ENCODE measurements at regions not wholly inside any gene's neighbourhood (a gene's known extent, or its start where the extent isn't known, plus 50 kb on each side); places are given as distances from the start of the nearest gene placed in this dataset.

DNA sequence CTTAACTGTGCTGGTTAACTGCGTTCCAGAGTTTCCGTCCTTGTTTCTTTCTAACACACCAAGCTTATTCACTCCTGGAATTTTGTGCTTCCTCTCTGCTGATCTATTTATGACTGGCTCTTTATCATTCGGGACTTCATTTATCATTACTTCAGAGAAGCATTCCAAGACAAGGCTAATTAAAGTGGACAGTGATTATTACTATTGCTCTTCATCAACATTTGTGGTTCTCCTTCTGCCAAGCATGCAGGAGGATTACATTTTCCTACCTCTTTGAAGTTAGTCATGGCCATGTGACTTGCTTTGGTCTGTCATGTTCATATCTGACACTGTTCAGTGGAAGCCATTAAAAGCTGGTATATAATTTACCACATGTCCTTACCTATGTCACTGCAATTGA, 172.4 kb upstream of the AGR3 start:
- DNase-seq, result no peak

GRCh38 chr7:17054836-17055235, 173.1 kb upstream of the AGR3 start:
- DNase-seq, result no peak

DNA sequence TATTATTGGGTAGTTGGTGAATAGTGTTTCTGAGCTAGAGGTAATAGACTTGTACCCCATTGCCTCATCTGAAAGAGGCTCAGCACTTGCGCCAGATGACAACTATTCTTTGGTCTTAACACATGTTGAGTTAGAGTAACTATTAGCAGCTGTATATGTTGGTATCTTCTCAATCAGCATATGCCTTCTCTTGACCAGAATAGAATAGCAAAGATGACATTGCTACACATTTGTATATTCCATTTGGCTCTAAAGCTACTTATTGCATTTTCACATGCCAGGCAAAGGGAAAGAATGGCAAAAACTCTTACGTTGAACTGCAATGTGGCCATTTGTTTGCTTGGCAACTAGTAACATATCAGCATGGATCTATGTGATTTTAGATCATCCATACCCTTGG, 173.8 kb upstream of the AGR3 start:
- no peak for DNase-seq

GRCh38 chr7:17056491-17057142, 174.8 kb upstream of the AGR3 start:
- no peak for DNase-seq

DNA sequence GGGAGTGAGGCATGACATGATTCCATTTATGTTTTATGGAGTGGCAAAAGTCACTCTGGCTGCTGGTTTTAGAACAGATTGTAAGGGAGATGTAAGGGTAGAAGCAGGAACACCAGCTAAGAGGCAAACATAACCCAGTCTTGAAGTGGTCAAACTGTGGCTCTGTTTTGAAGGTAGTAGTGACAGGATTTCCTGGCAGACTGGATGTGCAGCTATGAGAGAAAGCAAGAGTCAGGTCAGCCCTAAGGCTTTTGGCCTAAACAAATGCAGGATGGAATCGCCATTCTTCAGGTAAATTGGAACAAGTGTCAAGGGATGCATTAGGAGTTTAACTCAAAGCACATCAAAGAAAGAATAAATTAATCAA, 175.3 kb upstream of the AGR3 start:
- no peak for DNase-seq

GRCh38 chr7:17058568-17058967, 176.8 kb upstream of the AGR3 start:
- no peak for DNase-seq

DNA sequence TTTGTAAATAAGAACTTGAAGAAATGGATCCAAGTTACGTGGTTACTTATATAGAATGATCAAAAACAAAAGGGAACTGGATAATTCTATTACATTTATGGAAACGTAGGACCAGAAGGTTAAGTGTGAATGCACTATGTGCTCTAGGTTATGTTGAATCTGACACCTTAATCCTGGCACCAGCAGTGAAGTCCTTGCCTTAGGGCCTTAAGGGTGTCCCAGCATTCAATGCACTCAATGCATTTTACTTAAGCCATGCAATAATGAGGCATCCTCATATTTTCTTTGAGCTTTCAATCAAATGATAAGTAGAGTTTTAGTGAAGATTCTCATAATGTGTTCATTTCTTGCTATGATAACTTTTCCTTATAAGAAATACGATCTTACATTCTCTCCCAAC, 178.3 kb upstream of the AGR3 start:
- no peak for DNase-seq

DNA sequence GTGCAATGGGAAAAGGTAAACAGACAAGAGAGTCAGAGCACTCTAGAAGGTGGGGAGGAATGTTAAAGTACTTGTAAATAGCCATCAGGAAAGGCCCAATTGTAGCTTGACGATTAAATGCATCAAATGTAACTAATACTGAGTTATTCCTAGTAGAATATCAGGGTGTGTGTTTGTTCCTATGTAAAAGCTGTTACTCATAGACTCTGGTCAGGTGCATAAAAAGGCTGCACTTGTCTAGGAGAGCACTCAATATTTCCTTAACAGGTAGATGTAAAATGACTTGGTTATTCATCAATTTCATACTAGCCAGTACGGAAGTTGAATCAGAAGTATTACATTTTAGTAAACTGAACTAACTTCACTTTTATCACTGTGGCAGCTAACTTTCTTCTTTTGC, 179.7 kb upstream of the AGR3 start:
- no peak for DNase-seq

DNA sequence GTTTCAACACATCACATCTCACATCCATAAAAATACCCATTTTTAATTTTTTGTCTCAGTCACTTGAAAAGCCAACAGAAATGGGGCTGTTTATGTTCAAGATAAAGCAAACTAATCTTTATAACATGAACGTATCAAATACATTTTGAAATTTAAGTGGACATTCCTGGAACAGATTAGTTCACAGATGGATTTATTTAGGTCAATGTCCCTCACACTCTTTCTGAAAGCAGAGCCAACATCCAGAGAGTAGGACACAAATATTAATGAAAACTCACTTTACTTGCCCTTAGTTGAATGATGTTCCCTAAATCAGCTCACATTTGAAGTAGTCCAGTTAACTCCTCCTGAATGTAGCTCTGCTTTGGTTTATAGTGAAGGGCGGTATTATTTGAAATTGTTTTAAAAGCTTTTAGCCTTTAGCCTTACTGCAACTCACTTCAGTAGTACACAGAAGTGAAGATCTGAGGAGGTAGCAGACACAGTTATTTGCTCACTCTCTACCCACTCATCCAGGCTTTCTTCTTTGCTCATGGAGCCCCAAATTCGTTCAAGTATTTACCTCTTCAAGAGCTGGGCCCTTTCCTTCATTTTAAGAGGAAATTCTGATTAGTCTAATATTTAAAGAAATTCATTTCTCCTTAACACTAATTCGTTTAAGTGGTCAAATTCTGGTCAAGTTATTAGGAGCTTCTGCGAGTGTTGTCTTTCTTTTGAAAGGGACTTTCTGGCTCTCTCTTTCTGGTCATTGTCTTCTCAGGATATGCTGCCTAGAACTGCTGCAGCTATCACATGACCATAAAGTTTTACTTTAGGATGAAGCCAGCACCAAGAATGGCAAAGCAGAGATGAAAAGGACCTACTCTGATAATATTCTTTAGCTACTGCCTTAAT, 180.6 kb upstream of the AGR3 start:
- DNase-seq, result no peak

GRCh38 chr7:17063045-17063383, 181.2 kb upstream of the AGR3 start:
- no peak for DNase-seq

DNA sequence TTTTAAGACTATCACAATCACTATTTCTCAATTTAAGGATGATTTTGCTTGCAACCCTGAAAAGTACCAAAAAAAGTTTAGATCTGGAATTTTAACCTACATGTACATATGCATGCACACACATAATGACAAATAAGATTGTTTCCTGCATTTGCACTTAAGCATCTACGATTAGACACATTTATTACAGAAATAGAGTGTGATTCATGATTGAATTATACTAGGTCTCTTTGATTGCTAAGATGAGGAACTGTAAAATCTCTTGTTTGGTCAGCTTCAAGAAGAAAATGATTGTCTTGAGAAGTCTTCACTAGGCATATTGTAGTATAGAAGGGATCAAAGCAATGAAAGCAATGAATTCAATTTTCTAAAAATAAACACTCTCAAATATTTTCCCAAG, 185.9 kb upstream of the AGR3 start:
- no peak for DNase-seq

- DNase-seq, result no peak
Measured at GRCh38 chr7:17069146-17069545, 187.4 kb upstream of the AGR3 start.

- no peak for DNase-seq
Measured at GRCh38 chr7:17070231-17070708, 188.5 kb upstream of the AGR3 start.

GRCh38 chr7:17071866-17072265, 190.1 kb upstream of the AGR3 start:
- DNase-seq, result no peak

DNA sequence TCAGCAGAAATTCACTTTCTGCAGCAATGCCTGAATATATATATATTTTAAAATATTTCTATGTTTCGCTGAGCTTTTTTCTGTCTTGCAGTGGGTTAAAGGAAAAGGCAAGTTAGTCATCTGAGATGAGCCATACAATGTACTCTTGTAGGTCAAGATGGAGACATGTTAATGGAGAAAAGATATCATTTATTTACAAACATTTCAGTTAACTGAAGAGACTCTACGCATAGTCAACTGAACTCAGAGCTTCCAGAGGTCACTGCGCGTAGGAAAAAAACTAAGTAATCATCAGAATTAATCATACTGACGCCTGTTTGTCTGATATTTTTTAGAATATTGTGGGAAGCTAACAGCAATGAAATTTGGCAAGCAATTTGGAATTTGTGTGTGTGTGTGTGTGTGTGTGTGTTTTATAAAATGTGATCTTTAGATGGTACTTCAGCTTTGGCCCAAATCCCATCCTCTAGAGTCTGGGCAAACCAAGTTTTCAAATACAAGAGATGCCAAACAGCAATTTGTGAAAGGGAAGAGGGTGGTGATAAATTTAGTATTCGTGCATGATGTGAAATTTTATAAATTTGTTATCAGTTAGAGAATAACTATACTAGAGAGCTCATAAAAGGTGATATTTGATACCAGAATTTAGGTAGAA, 193.9 kb upstream of the AGR3 start:
- no peak for DNase-seq

GRCh38 chr7:17078298-17078697, 196.5 kb upstream of the AGR3 start:
- DNase-seq, result no peak

- DNase-seq, result no peak
Measured at GRCh38 chr7:17083392-17084165, 201.8 kb upstream of the AGR3 start.

DNA sequence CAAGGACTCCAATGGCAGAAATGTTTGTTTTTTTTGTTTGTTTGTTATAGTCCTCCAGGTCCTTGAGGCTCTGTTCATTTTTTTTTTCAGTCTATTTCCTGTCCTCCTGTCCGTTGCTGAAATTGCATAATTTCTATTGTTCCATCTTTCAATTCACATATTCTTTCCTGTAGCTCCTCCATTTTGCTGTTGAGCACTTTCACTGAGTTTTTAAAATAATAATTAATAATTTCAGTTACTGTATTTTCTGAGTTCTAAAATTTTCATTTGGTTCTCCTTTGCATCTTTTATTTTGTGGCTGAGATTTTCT, 202.3 kb upstream of the AGR3 start:
- no peak for DNase-seq

GRCh38 chr7:17085186-17085585, 203.4 kb upstream of the AGR3 start:
- DNase-seq, result no peak

- DNase-seq, result no peak
Measured at GRCh38 chr7:17086403-17086802, 204.6 kb upstream of the AGR3 start.

DNA sequence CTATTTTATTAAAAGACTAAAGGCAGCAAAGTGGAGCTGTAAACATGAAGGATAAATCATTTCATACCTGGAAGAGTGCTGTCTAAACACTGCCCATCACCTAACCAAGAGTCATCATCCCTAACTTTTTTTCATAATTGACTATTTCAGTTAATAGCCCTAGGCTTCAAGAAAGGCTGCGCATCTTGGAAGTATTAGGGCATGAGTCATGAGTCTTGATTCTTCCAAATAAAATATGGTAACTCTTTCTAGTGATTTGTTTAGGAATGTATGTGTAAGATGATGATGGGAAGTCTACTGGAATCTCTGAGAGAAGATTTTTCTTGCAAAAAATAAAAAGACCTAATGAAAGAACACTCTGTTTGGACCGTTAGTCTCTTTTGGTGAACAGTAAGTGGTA, 207.7 kb upstream of the AHR start:
- no peak for DNase-seq

DNA sequence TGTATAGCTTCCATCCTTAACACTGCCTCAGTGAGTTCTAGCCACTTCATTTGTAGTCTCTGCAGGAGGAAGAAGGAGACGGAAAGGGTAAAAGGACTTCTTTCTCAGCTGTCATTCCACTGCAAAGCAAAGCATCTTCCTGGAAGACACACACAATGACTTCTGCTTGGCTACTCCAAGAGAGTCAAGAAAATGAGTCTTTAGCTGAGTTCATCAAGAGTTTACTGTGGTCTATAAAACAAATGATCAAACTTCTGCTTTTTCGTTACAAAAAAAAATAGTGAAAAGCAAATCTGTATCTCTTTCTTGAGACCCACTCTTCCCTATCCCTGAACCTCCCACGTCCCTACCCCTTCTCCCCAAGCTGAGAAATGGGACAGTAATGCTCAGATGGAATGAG, 205.0 kb upstream of the AHR start:
- no peak for DNase-seq

DNA sequence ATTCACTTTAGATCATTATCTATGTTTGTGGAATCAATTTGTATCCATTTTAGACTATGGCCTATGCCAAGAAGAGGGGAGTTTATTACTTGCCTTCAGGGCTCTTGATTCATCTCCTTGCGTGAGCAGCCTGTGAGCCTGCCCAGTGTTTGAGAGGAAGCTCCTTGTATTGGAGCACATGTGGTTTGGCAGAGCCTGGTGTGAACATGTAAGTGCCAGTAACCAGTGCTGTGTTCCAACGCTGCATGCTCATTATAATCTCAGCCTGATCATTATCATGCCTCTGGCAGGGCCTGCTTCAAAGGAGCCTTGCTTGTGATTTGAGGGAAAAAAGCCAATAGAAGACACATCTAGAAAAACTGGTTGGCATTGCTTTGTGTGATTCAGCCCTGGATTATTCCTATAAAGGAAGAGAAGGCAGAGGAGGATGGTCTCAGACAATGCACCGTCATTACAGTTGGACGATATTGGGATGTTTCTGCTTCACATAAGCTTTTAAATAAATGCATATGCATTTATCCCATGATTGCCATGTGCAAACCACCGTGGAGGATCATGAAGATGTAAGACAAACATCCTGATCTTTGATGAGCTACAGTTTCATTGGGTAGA, 203.4 kb upstream of the AHR start:
- no peak for DNase-seq

Measured in stimulated activated naive CD4-positive, alpha-beta T cell treated with Interleukin-2 at 50 U/mL for 16 hours (primary cell).